ENCODE measurements at regions not wholly inside any gene's neighbourhood (a gene's known extent, or its start where the extent isn't known, plus 50 kb on each side); places are given as distances from the start of the nearest gene placed in this dataset.

- Histone ChIP-seq H3K36me3 (no peaks in the 10 kb centered on the region), H3K27me3 (peaks cover 0 to 8% of the 10 kb centered on the region in 2 donors), H3K4me1 (no peaks in the 10 kb centered on the region), H3K4me3 (no peak overlapping the region), H3K27ac (no peak overlapping the region), H3K9me3 (peaks cover 0 to 12% (median 0%) of the 10 kb centered on the region in 4 donors)
- DNase-seq (ENCODE audit: low spot score in 2 of 2), result no peak
- WGBS, 2 donors, result 82 to 84% methylated on average over 13 of the region's 13 CpGs
- TF ChIP-seq POLR2A (IDR thresholded peaks at IDR 0.05), result no peak
- no peak for TF ChIP-seq EP300 (IDR thresholded peaks at IDR 0.05)
- TF ChIP-seq, protein P1, sequence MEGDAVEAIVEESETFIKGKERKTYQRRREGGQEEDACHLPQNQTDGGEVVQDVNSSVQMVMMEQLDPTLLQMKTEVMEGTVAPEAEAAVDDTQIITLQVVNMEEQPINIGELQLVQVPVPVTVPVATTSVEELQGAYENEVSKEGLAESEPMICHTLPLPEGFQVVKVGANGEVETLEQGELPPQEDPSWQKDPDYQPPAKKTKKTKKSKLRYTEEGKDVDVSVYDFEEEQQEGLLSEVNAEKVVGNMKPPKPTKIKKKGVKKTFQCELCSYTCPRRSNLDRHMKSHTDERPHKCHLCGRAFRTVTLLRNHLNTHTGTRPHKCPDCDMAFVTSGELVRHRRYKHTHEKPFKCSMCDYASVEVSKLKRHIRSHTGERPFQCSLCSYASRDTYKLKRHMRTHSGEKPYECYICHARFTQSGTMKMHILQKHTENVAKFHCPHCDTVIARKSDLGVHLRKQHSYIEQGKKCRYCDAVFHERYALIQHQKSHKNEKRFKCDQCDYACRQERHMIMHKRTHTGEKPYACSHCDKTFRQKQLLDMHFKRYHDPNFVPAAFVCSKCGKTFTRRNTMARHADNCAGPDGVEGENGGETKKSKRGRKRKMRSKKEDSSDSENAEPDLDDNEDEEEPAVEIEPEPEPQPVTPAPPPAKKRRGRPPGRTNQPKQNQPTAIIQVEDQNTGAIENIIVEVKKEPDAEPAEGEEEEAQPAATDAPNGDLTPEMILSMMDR (IDR thresholded peaks at IDR 0.05), result no peak
Measured at GRCh38 chrX:784829-785228, 154.2 kb downstream of the SHOX start.

- DNase-seq (ENCODE audit: low spot score in 2 of 2), result no peak
- H3K36me3 ChIP-seq, result no peaks in the 10 kb centered on the region
- no peak overlapping the region for H3K27ac ChIP-seq
- H3K4me1 ChIP-seq, result no peaks in the 10 kb centered on the region
- H3K27me3 ChIP-seq, result no peaks in the 10 kb centered on the region
- no peak overlapping the region for H3K4me3 ChIP-seq
- no peak for TF ChIP-seq POLR2A (IDR thresholded peaks at IDR 0.05)
- TF ChIP-seq, protein P1 (IDR thresholded peaks at IDR 0.05), result no peak
- TF ChIP-seq EP300 (IDR thresholded peaks at IDR 0.05), result no peak
- WGBS, 2 donors, result 21 to 23% methylated on average over 28 of the region's 28 CpGs
- peaks cover 0 to 3% (median 0%) of the 10 kb centered on the region in 4 donors for H3K9me3 ChIP-seq
Measured at GRCh38 chrX:781224-782204, 150.9 kb downstream of the SHOX start.

DNA sequence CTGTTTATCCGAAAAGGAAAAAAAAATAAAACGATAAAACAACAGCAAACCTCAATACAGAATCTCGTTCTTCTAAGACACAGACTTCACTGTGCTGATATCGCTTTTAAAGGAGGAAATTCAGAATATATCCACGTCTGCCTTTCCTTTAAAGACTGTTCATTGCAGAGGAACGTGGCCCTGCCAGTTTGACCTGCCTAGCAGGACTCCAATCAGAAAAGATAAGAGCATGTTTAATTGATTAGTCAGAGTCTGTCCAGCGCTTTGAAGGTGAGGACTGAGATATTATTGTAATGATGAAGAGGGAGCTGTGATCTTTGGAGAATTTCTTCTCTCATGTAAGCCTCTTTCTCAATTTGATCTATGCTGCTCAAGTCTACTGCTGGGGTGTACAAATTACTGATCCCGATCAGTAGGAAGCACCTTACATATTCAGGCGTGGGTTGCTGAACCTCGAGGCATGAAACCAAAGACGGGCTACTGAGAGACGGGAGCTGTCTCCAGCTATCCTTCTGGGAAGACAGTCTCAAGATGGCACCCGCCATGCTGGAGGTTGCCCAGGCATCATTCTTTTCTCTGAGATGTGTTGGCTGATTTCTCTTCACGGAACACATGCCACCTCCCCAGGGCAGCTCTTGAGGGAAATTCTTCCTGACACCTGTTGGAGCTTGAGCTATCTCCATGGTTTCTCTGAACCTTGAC is 146.1 kb downstream of the SHOX start:
- H3K27ac ChIP-seq, result no peak overlapping the region
- H3K4me3 ChIP-seq, result no peak overlapping the region
- 64 to 67% methylated on average over 14 of the region's 14 CpGs for WGBS, 2 donors
- H3K36me3 ChIP-seq, result no peaks in the 10 kb centered on the region
- peaks cover 0 to 4% (median 0%) of the 10 kb centered on the region in 4 donors for H3K9me3 ChIP-seq
- H3K4me1 ChIP-seq, result no peaks in the 10 kb centered on the region
- no peaks in the 10 kb centered on the region for H3K27me3 ChIP-seq
- no peak for DNase-seq (ENCODE audit: low spot score in 2 of 2)
- no peak for TF ChIP-seq EP300 (IDR thresholded peaks at IDR 0.05)
- TF ChIP-seq, protein P1 (IDR thresholded peaks at IDR 0.05), result no peak
- no peak for TF ChIP-seq POLR2A (IDR thresholded peaks at IDR 0.05)

DNA sequence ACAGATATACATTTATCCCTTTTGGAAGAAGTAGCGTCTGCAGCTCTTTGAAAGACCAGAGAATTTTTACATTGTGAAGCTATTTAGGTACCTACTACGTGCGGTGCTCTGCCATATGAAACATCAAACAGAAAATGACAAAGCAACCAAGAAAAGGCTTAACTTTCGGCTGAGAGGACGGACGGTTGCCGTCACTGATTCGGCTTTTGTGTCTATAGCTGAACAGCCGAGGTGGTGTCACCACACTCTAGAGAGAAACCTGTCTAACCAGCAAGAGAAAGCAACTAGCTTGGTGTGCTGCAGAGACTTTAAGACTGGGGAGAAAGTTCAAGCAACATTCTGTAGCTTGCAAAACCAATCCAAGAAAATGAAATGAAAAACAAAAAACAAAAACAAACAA is 145.5 kb downstream of the SHOX start:
- no peak for DNase-seq (ENCODE audit: low spot score in 2 of 2)
- H3K4me3 ChIP-seq, result no peak overlapping the region
- H3K27me3 ChIP-seq, result no peaks in the 10 kb centered on the region
- H3K36me3 ChIP-seq, result no peaks in the 10 kb centered on the region
- peaks cover 0 to 4% (median 0%) of the 10 kb centered on the region in 4 donors for H3K9me3 ChIP-seq
- 68 to 70% methylated on average over 9 of the region's 9 CpGs for WGBS, 2 donors
- no peak overlapping the region for H3K27ac ChIP-seq
- H3K4me1 ChIP-seq, result no peaks in the 10 kb centered on the region
- TF ChIP-seq, protein P1 (IDR thresholded peaks at IDR 0.05), result no peak
- TF ChIP-seq POLR2A (IDR thresholded peaks at IDR 0.05), result no peak
- no peak for TF ChIP-seq EP300 (IDR thresholded peaks at IDR 0.05)

- Histone ChIP-seq H3K36me3 (no peaks in the 10 kb centered on the region), H3K4me1 (no peaks in the 10 kb centered on the region), H3K27ac (no peak overlapping the region), H3K9me3 (peaks cover 0 to 4% (median 0%) of the 10 kb centered on the region in 4 donors), H3K4me3 (no peak overlapping the region), H3K27me3 (no peaks in the 10 kb centered on the region)
- WGBS, 2 donors, result 55 to 63% methylated on average over 8 of the region's 8 CpGs
- no peak for DNase-seq (ENCODE audit: low spot score in 2 of 2)
- no peak for TF ChIP-seq POLR2A (IDR thresholded peaks at IDR 0.05)
- TF ChIP-seq EP300 (IDR thresholded peaks at IDR 0.05), result no peak
- TF ChIP-seq, protein P1 (IDR thresholded peaks at IDR 0.05), result no peak
Measured at GRCh38 chrX:774536-774935, 143.9 kb downstream of the SHOX start.
